Pancreas (tissue), 10 donors: ENCODE measurements at regions not wholly inside any gene's neighbourhood (a gene's known extent, or its start where the extent isn't known, plus 50 kb on each side); places are given as distances from the start of the nearest gene placed in this dataset.
A peak's percentile ranks its signal among the peaks of the same experiment; 100 is the strongest.

Experiments used
- ATAC-seq, 4 donors: fragments of 200-7000 bp; cut with Tn5 transposase; one replicate each; pipeline versions ENCODE4 v1.8.0 to v1.9.1; 2020; ENCODE audit warnings: mild to moderate bottlenecking in 4 of 4, moderate library complexity in 4 of 4
- DNase-seq, 6 donors: peaks; one replicate each; pipeline ENCODE4 v3.0.0-alpha.2; 2020
- FAIRE-seq: peaks from 2 replicates; lab custom pipeline; 2012; peaks lifted over from hg19 to GRCh38; lab: Jason Lieb, UNC
- H3K27ac ChIP-seq, 4 donors: fragments of 200-600 bp; sonication (generic); 1 replicate in 3 of 4; 2 replicates in 1 of 4; pipeline versions ENCODE4 v1.5.0 to v1.8.0; 2020
- H3K27me3 ChIP-seq, 4 donors: fragments of 200-600 bp; one replicate each; pipeline ENCODE4 v1.8.0; 2021
- H3K36me3 ChIP-seq, 3 donors: fragments of 200-600 bp; sonication (generic) in 1 of 3; one replicate each; pipeline versions ENCODE4 v1.5.0 to v1.8.0; 2020 to 2021
- H3K4me1 ChIP-seq, 3 donors: fragments of 200-600 bp; one replicate each; pipeline ENCODE4 v1.8.0; 2021
- H3K4me3 ChIP-seq, 4 donors: fragments of 200-600 bp; sonication (generic) in 2 of 4; one replicate each; pipeline versions ENCODE4 v1.5.0 to v1.8.0; 2020 to 2021
- H3K9me3 ChIP-seq, 4 donors: fragments of 200-600 bp; one replicate each; pipeline ENCODE4 v1.8.0; 2021
- CTCF ChIP-seq, 4 donors: fragments of 200-600 bp; sonication (generic) in 3 of 4; IDR thresholded peaks; one replicate each; pipeline versions ENCODE4 v1.5.0 to v1.8.0; 2021; ENCODE audit warnings: antibody characterized with exemption in 4 of 4
- WGBS, 2 donors: extraction: QIAGEN DNeasy Blood & Tissue Kit; methylation state at CpG; one replicate each; pipeline ENCODE4 v1.1.7; 2013; 5-methylcytosine and 5-hydroxymethylcytosine counted together
- intact Hi-C, 3 donors: fragments of 100-400 bp; cut with DNase I; formaldehyde crosslinking; loops; one replicate each; pipeline versions ENCODE4 v1.11.1 to v1.14.2; 2022
- donor health status: healthy with polysubstance abuse.
- donor health status: DM: no; HTN: no; CAD: no; lungs with moderate emphysema.
- donor health status: DM: no; HTN: no; CAD: no.
- donor health status: control.
- donor health status: control.
- donor health status: Bipolar disorder and iron deficiency.
- donor health status: DM: yes; HTN: yes; CAD: no.
- donor health status: DM: no; HTN: no; CAD: no.
- donor health status: DM: no; HTN: no; CAD: no.
- donor health status: DM: yes; HTN: yes; CAD: no.

DNA sequence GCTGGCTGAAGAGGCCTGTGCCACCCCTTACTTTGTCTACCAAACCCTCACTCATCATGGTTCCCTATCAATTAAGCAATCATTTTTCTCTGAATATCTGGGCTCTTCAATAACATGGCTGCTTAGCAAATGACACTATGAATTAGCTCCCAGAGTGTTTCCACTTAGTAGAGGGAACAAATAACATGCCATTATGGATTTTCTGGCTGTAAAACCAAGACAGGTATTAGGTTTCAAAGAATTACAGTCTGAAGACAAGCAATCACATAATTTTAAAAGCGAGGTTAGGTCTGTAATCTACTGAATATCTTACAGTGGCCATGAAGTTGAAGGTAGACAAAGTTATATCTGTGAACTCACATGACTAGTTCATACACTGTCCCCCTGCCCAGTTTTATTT is 220.8 kb upstream of the PHYHIPL start:
- Histone ChIP-seq H3K4me1 (no peaks in the 10 kb centered on the region), H3K4me3 (no peak overlapping the region), H3K27ac (no peak overlapping the region), H3K27me3 (no peaks in the 10 kb centered on the region), H3K36me3 (no peaks in the 10 kb centered on the region), H3K9me3 (no peaks in the 10 kb centered on the region)
- WGBS, 2 donors, result 43 to 53% methylated on average over 1 of the region's 1 CpG
- no peak for TF ChIP-seq CTCF (IDR thresholded peaks at IDR 0.05)
- FAIRE-seq (no peak), DNase-seq (no peak), ATAC-seq (no peak)
- intact Hi-C loops, result no loop called here

DNA sequence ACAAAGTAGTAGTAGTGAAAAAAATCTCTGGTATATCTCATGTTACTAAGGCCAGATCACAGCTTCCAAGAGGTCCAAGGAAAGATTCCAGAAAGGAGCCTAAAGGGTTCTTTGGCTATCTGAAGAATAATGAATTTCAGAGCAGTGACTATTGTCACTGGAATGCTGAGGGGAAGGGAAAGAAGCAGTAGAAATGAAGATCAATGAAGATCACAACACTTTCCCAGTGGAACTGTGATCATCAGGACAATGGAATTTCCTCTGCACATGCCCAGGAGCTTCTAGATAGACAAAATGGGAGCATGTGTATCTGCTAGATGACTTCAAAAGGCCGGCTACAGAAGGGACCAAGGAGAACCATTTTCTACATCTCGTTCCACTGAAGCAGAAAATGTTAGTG is 219.5 kb upstream of the PHYHIPL start:
- intact Hi-C loops, result no loop called here
- ATAC-seq, result no peak

GRCh38 chr10:58957517-58957916 is 218.9 kb upstream of the PHYHIPL start:
- no peaks in the 10 kb centered on the region for H3K9me3 ChIP-seq
- WGBS, 2 donors, result 92 to 95% methylated on average over 1 of the region's 1 CpG
- intact Hi-C loops, result no loop called here
- H3K36me3 ChIP-seq, result no peaks in the 10 kb centered on the region
- FAIRE-seq (no peak), DNase-seq (no peak), ATAC-seq (no peak)
- no peaks in the 10 kb centered on the region for H3K27me3 ChIP-seq
- H3K4me3 ChIP-seq, result no peak overlapping the region
- no peak for TF ChIP-seq CTCF (IDR thresholded peaks at IDR 0.05)
- no peak overlapping the region for H3K27ac ChIP-seq
- H3K4me1 ChIP-seq, result no peaks in the 10 kb centered on the region

More for the DNA sequence above, 219.5 kb upstream of the PHYHIPL start:
- H3K9me3 ChIP-seq, result no peaks in the 10 kb centered on the region
- 85 to 97% methylated on average over 2 of the region's 2 CpGs for WGBS, 2 donors
- H3K36me3 ChIP-seq, result no peaks in the 10 kb centered on the region
- no peak overlapping the region for H3K4me3 ChIP-seq
- DNase-seq, result no peak
- no peaks in the 10 kb centered on the region for H3K27me3 ChIP-seq
- FAIRE-seq, result no peak
- H3K27ac ChIP-seq, result no peak overlapping the region
- no peak for TF ChIP-seq CTCF (IDR thresholded peaks at IDR 0.05)
- no peaks in the 10 kb centered on the region for H3K4me1 ChIP-seq

GRCh38 chr10:58963101-58963534 is 213.3 kb upstream of the PHYHIPL start:
- no peak overlapping the region for H3K4me3 ChIP-seq
- H3K27ac ChIP-seq, result no peak overlapping the region
- peak in 1 of 4 donors; percentile 9 for TF ChIP-seq CTCF (IDR thresholded peaks at IDR 0.05)
- intact Hi-C loops, result loop anchor here in 1 of 3 donors (5.0 to 10.0 kb wide), 2 partner anchors 102 to 214 kb away; partner anchors contain the start of gene PHYHIPL
- H3K36me3 ChIP-seq, result no peaks in the 10 kb centered on the region
- ATAC-seq (no peak), DNase-seq (no peak), FAIRE-seq (no peak)
- H3K4me1 ChIP-seq, result peaks cover 0 to 4% (median 0%) of the 10 kb centered on the region in 3 donors
- no peaks in the 10 kb centered on the region for H3K27me3 ChIP-seq
- no peaks in the 10 kb centered on the region for H3K9me3 ChIP-seq
- 45 to 54% methylated on average over 3 of the region's 3 CpGs for WGBS, 2 donors

DNA sequence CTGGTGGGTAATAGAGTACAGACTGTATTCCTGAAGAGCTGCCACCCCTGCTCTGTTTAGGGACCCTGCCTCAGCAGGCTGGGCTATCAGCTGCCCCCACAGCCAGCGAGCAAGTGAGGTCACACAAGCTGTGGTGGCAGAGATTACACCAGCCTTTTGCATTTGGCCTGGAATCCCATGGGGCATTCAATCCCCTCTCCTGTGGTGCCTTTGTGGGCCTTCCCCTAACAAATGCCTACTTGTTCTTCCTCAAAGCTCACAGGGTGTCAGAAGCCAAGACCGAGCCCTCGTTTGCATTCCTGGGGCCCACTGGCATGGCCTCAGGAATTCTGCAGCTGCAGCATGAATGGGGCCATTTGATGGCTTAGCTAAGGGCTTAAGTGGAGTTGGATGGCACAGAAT is 212.7 kb upstream of the PHYHIPL start:
- no peak overlapping the region for H3K27ac ChIP-seq
- ATAC-seq, result peak in 2 of 4 donors; percentile 22 to 42

More for the DNA sequence above, 212.7 kb upstream of the PHYHIPL start:
- Histone ChIP-seq H3K36me3 (no peaks in the 10 kb centered on the region), H3K27me3 (no peaks in the 10 kb centered on the region), H3K4me3 (no peak overlapping the region), H3K9me3 (no peaks in the 10 kb centered on the region), H3K4me1 (peaks cover 0 to 4% (median 0%) of the 10 kb centered on the region in 3 donors)
- no peak for TF ChIP-seq CTCF (IDR thresholded peaks at IDR 0.05)
- FAIRE-seq, result no peak
- WGBS, 2 donors, result 64 to 69% methylated on average over 3 of the region's 3 CpGs
- DNase-seq, result peak in 2 of 6 donors; percentile 15 to 20
- intact Hi-C loops, result loop anchor here in 1 of 3 donors (5.0 to 10.0 kb wide), 2 partner anchors 101 to 214 kb away; partner anchors contain the start of gene PHYHIPL
